Retinal pigment epithelial cell (primary cell): ENCODE measurements at regions not wholly inside any gene's neighbourhood (a gene's known extent, or its start where the extent isn't known, plus 50 kb on each side); places are given as distances from the start of the nearest gene placed in this dataset.

Source experiments
- DNase-seq: peaks from one replicate; pipeline ENCODE4 v3.0.0-alpha.2; 2010; ENCODE audit warnings: low read depth
- H3K4me3 ChIP-seq: 2 replicates; pipeline ENCODE4 v1.5.1; 2011; ENCODE audit warnings: mild to moderate bottlenecking, low read length, control low read depth, moderate library complexity
- CTCF ChIP-seq: conservative IDR thresholded peaks from 2 replicates; pipeline ENCODE4 v1.5.1; 2011; ENCODE audit warnings: low read depth, low read length, control low read depth, inconsistent platforms

- H3K4me3 ChIP-seq, result no peak overlapping the region
- DNase-seq, result no peak
- no peak for TF ChIP-seq CTCF
Observed at GRCh38 chr13:34879851-34880250, 62.2 kb upstream of the NBEA start.

GRCh38 chr13:34881494-34881893 is 60.6 kb upstream of the NBEA start:
- no peak overlapping the region for H3K4me3 ChIP-seq
- DNase-seq, result no peak
- no peak for TF ChIP-seq CTCF

GRCh38 chr13:34883396-34883795 is 58.7 kb upstream of the NBEA start:
- no peak overlapping the region for H3K4me3 ChIP-seq
- DNase-seq, result no peak
- TF ChIP-seq CTCF, result no peak

- no peak for TF ChIP-seq CTCF
- H3K4me3 ChIP-seq, result no peak overlapping the region
- DNase-seq, result no peak
Observed at GRCh38 chr13:34884366-34884765, 57.7 kb upstream of the NBEA start.

- no peak for TF ChIP-seq CTCF
- H3K4me3 ChIP-seq, result no peak overlapping the region
- no peak for DNase-seq
Observed at GRCh38 chr13:34886121-34886875, 55.8 kb upstream of the NBEA start.

GRCh38 chr13:34886987-34887386 is 55.1 kb upstream of the NBEA start:
- TF ChIP-seq CTCF, result no peak
- DNase-seq, result no peak
- no peak overlapping the region for H3K4me3 ChIP-seq
